Esophagus squamous epithelium (tissue), 5 donors: ENCODE measurements at regions not wholly inside any gene's neighbourhood (a gene's known extent, or its start where the extent isn't known, plus 50 kb on each side); places are given as distances from the start of the nearest gene placed in this dataset.

ENCODE experiments used
- DNase-seq: peaks from one replicate; lab custom pipeline; 2025; lab: John Stamatoyannopoulos, UW
- H3K27ac ChIP-seq, 4 donors: fragments of 200-600 bp; sonication (generic); one replicate each; pipeline ENCODE4 v1.5.1; 2016 to 2019; ENCODE audit warnings: mild to moderate bottlenecking in 1 of 4
- H3K27me3 ChIP-seq, 4 donors: fragments of 200-600 bp; sonication (generic); 1 replicate in 3 of 4; 2 replicates in 1 of 4; pipeline versions ENCODE4 v1.5.1 to v1.6.0; 2017 to 2021; ENCODE audit warnings: antibody characterized with exemption in 1 of 4
- H3K36me3 ChIP-seq, 3 donors: fragments of 200-600 bp; sonication (generic); one replicate each; pipeline ENCODE4 v1.5.1; 2016 to 2019
- H3K4me1 ChIP-seq, 3 donors: fragments of 200-600 bp; sonication (generic); one replicate each; pipeline ENCODE4 v1.5.1; 2017 to 2019
- H3K4me3 ChIP-seq, 4 donors: fragments of 200-600 bp; sonication (generic); 1 replicate in 3 of 4; 2 replicates in 1 of 4; pipeline ENCODE4 v1.5.1; 2016 to 2019; ENCODE audit warnings: mild to moderate bottlenecking in 2 of 4, moderate library complexity in 1 of 4
- H3K9me3 ChIP-seq, 3 donors: fragments of 200-600 bp; sonication (generic); one replicate each; pipeline ENCODE4 v1.5.1; 2016 to 2019
- POLR2A ChIP-seq, 4 donors: fragments of 450-650 bp; IDR thresholded peaks; one replicate each; pipeline ENCODE4 v1.6.1; 2017; ENCODE audit warnings: antibody characterized with exemption in 4 of 4, mild to moderate bottlenecking in 4 of 4, moderate library complexity in 3 of 4
- WGBS, 2 donors: methylation state at CpG; one replicate each; pipeline ENCODE4 v1.1.5; 2018; 5-methylcytosine and 5-hydroxymethylcytosine counted together
- intact Hi-C: fragments of 100-400 bp; cut with DNase I; formaldehyde crosslinking; loops from one replicate; pipeline ENCODE4 v1.15.0; 2022
- TF ChIP-seq, protein P1 (sequence below), 6 experiments: fragments of 450-650 bp in 4 of 6; fragments of 200-600 bp in 2 of 6; sonication (generic) in 2 of 6; IDR thresholded peaks; one replicate each; pipeline ENCODE4 v1.5.1; 2016 to 2019; ENCODE audit warnings: antibody characterized with exemption in 6 of 6, mild to moderate bottlenecking in 4 of 6, moderate library complexity in 4 of 6
- donor health status: DM: yes; HTN: yes; CAD: no.

DNA sequence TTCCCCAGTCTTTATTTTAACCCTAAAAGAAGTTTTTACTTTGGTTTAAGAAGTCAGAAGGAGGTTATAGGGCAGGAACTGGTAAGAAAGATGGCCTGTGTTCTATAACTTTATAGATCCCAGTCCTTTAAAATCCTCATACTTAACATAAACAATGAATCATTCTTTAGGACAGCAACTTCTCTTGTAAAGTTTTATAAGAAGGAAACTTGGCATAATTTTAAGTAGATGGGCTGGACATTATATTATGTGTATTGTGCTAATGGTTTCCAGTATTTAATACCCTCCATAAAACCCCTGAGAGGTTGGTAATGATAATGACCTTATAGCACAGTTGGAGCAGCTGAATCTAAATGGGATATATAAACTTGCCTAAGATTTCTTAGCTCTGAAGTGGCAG is 247.2 kb downstream of the FAM170A start:
- intact Hi-C loops: no loop called here
- no peaks in the 10 kb centered on the region for H3K27me3 ChIP-seq

DNA sequence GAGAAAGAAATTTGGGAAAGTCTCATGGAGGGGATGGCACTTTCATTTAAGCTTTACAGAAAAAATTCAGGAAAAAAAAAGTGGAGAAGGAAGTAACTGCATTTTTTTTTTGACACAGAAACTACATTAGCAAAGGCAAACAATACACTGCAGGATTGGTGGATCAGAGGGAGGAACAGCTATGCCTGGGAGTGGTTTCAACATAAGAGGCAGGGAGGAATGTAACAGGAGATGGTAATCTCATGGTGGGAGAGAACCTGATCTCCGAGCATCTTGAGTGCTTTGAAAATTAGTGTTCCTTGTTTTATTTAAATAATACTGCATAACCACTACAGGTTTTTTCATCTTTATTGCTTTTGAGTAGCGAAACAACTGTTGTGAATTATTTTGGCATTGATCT is 249.4 kb downstream of the FAM170A start:
- Histone ChIP-seq H3K27me3 (no peaks in the 10 kb centered on the region), H3K9me3 (no peaks in the 10 kb centered on the region), H3K4me3 (no peak overlapping the region), H3K4me1 (no peaks in the 10 kb centered on the region), H3K36me3 (no peaks in the 10 kb centered on the region), H3K27ac (no peak overlapping the region)
- TF ChIP-seq, protein P1, sequence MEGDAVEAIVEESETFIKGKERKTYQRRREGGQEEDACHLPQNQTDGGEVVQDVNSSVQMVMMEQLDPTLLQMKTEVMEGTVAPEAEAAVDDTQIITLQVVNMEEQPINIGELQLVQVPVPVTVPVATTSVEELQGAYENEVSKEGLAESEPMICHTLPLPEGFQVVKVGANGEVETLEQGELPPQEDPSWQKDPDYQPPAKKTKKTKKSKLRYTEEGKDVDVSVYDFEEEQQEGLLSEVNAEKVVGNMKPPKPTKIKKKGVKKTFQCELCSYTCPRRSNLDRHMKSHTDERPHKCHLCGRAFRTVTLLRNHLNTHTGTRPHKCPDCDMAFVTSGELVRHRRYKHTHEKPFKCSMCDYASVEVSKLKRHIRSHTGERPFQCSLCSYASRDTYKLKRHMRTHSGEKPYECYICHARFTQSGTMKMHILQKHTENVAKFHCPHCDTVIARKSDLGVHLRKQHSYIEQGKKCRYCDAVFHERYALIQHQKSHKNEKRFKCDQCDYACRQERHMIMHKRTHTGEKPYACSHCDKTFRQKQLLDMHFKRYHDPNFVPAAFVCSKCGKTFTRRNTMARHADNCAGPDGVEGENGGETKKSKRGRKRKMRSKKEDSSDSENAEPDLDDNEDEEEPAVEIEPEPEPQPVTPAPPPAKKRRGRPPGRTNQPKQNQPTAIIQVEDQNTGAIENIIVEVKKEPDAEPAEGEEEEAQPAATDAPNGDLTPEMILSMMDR (IDR thresholded peaks at IDR 0.05): no peak
- no peak for TF ChIP-seq POLR2A (IDR thresholded peaks at IDR 0.05)
- no peak for DNase-seq
- WGBS, 2 donors: 55 to 63% methylated on average over 2 of the region's 2 CpGs
- intact Hi-C loops: no loop called here

More for the DNA sequence above, 247.2 kb downstream of the FAM170A start:
- Histone ChIP-seq H3K27ac (no peak overlapping the region), H3K9me3 (no peaks in the 10 kb centered on the region), H3K4me1 (no peaks in the 10 kb centered on the region), H3K4me3 (no peak overlapping the region), H3K36me3 (no peaks in the 10 kb centered on the region)
- no peak for DNase-seq
- TF ChIP-seq, protein P1 (IDR thresholded peaks at IDR 0.05): no peak
- no peak for TF ChIP-seq POLR2A (IDR thresholded peaks at IDR 0.05)

DNA sequence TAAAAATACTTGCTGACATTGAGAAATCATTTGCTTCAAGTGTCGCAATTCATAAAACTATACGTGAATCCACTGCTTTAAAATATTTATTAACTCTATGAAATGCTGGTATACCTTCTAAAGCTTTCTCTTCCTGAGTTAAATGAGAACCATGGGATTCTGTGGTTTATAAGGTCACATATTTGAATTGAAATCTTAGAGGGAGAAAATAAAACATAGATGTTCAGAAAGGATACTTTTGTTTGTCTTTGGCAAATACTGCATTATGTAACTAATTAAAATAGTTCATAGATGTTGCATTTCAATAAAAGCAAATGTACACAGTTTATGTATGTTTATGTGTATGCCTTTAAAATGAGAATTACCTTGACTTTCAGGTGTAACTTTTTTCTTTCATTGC is 250.1 kb downstream of the FAM170A start:
- no peak for DNase-seq
- Histone ChIP-seq H3K27ac (no peak overlapping the region), H3K4me1 (no peaks in the 10 kb centered on the region), H3K9me3 (no peaks in the 10 kb centered on the region), H3K4me3 (no peak overlapping the region), H3K36me3 (no peaks in the 10 kb centered on the region), H3K27me3 (no peaks in the 10 kb centered on the region)
- TF ChIP-seq, protein P1 (IDR thresholded peaks at IDR 0.05): no peak
- no peak for TF ChIP-seq POLR2A (IDR thresholded peaks at IDR 0.05)
- 56 to 76% methylated on average over 2 of the region's 2 CpGs for WGBS, 2 donors
- intact Hi-C loops: no loop called here

DNA sequence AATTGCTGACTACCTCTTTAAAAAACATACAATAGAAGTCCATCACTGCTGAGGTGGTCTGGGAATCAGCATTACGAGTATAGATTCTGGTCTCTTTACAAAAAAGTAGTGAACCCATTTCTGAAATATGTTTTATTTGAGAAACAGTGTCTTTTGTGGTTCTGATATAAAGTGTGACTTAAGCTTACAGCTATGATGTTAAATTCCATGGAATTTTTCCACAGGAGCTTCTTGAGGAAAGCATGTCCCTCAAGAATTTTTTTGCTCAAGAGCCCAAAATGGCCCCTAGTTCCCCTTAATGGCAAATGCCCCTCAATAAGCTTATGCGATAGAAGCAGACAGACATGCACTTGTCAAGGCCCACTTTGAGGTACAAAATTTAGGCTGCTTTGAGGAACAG is 265.7 kb downstream of the FAM170A start:
- intact Hi-C loops: no loop called here
- no peaks in the 10 kb centered on the region for H3K27me3 ChIP-seq
- no peaks in the 10 kb centered on the region for H3K9me3 ChIP-seq
- TF ChIP-seq POLR2A (IDR thresholded peaks at IDR 0.05): no peak
- TF ChIP-seq, protein P1 (IDR thresholded peaks at IDR 0.05): no peak
- no peak overlapping the region for H3K4me3 ChIP-seq
- no peak overlapping the region for H3K27ac ChIP-seq
- DNase-seq: no peak
- no peaks in the 10 kb centered on the region for H3K4me1 ChIP-seq
- 50 to 69% methylated on average over 2 of the region's 2 CpGs for WGBS, 2 donors
- H3K36me3 ChIP-seq: no peaks in the 10 kb centered on the region

DNA sequence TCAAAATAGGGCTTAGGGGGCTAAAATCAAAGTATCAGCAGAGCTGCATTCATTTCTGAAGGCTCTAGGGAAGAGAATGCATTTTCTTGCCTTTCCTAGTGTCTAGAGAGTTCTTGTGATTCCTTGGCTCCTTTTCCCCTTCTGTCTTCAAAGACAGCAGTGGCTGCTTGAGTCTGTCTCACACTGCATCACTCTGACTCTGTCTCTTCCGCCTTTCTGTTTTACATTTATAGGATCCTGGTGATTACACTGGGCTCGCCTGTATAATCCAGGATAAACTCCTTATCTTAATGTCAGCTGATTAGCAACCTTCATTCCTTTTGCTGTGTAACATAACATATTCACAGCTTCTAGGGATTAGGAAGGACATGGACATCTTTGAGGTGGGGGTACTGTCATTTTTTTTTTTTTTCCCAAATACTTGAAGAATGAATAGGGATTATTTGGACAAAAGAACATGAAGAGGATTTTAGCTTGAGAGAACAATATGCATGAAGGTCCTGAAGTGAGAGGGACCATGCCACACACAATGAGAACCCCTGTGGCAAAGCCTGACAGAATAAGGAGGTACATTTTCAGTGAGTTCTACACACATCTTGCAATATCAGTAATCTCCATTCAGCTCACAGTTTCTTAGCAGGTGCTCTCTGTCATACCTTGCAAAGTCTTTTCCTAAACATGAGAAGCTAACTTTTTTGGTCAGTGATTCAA is 267.6 kb downstream of the FAM170A start:
- WGBS, 2 donors: 54 to 65% methylated on average over 2 of the region's 2 CpGs
- TF ChIP-seq POLR2A (IDR thresholded peaks at IDR 0.05): no peak
- TF ChIP-seq, protein P1 (IDR thresholded peaks at IDR 0.05): no peak
- Histone ChIP-seq H3K27me3 (no peaks in the 10 kb centered on the region), H3K27ac (no peak overlapping the region), H3K4me1 (no peaks in the 10 kb centered on the region), H3K36me3 (no peaks in the 10 kb centered on the region), H3K9me3 (no peaks in the 10 kb centered on the region), H3K4me3 (no peak overlapping the region)
- DNase-seq: no peak
- intact Hi-C loops: no loop called here
